HEK293T (cell line): ENCODE measurements at regions not wholly inside any gene's neighbourhood (a gene's known extent, or its start where the extent isn't known, plus 50 kb on each side); places are given as distances from the start of the nearest gene placed in this dataset.

Experiments used
- ARNT ChIP-seq: fragments of 450-650 bp; IDR thresholded peaks from 2 replicates; pipeline ENCODE4 v1.6.1; 2017; ENCODE audit warnings: mild to moderate bottlenecking
- BHLHE40 ChIP-seq: fragments of 450-650 bp; IDR thresholded peaks from 2 replicates; pipeline ENCODE4 v1.6.1; 2016; ENCODE audit warnings: mild to moderate bottlenecking, moderate library complexity, borderline replicate concordance
- ELF4 ChIP-seq: fragments of 450-650 bp; IDR thresholded peaks from 2 replicates; pipeline ENCODE4 v1.6.1; 2017; ENCODE audit warnings: antibody characterized with exemption
- FOXA1 ChIP-seq: fragments of 450-650 bp; IDR thresholded peaks from 2 replicates; pipeline ENCODE4 v1.6.1; 2016; ENCODE audit warnings: mild to moderate bottlenecking
- HDGF ChIP-seq: fragments of 450-650 bp; IDR thresholded peaks from 2 replicates; pipeline ENCODE4 v1.6.1; 2017; ENCODE audit warnings: antibody characterized with exemption, borderline replicate concordance
- L3MBTL2 ChIP-seq: fragments of 450-650 bp; conservative IDR thresholded peaks from 2 replicates; pipeline ENCODE4 v1.6.1; 2016; ENCODE audit warnings: mild to moderate bottlenecking
- NFRKB ChIP-seq: fragments of 450-650 bp; IDR thresholded peaks from 2 replicates; pipeline ENCODE4 v1.6.1; 2016; ENCODE audit warnings: mild to moderate bottlenecking, moderate library complexity
- SP1 ChIP-seq: fragments of 450-650 bp; IDR thresholded peaks from 2 replicates; pipeline ENCODE4 v1.6.1; 2017
- SUZ12 ChIP-seq: fragments of 450-650 bp; IDR thresholded peaks from 2 replicates; pipeline ENCODE4 v1.6.1; 2016; ENCODE audit warnings: mild to moderate bottlenecking
- ZNF384 ChIP-seq: fragments of 450-650 bp; IDR thresholded peaks from 2 replicates; pipeline ENCODE4 v1.6.1; 2016
- TF ChIP-seq, protein P1 (sequence below): fragments of 450-650 bp; IDR thresholded peaks from 2 replicates; pipeline ENCODE4 v1.6.1; 2016

DNA sequence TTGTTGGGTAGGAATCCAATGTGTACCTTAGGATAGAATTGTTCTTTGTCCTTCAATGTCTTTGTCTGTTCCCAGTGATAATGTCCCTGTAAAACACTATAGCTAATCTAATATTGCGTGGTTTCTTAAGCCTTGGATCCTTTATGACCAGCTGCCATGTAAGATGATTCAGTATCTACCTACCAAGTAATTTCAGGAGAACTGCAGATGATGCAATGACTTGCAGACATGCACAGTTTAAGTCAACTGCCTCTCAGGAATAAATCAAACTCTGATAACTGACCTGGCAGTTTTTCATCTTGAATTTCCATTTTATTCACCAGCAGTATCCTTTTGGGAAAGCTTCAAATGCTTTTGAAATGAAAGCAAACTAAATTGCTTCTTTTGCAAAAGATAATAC is 157.8 kb downstream of the TPBG start:
- TF ChIP-seq SUZ12 (no peak), FOXA1 (no peak), ZNF384 (no peak), ELF4 (no peak), L3MBTL2 (no peak), NFRKB (no peak), BHLHE40 (no peak), ARNT (no peak), SP1 (no peak), HDGF (no peak)
- TF ChIP-seq, protein P1, sequence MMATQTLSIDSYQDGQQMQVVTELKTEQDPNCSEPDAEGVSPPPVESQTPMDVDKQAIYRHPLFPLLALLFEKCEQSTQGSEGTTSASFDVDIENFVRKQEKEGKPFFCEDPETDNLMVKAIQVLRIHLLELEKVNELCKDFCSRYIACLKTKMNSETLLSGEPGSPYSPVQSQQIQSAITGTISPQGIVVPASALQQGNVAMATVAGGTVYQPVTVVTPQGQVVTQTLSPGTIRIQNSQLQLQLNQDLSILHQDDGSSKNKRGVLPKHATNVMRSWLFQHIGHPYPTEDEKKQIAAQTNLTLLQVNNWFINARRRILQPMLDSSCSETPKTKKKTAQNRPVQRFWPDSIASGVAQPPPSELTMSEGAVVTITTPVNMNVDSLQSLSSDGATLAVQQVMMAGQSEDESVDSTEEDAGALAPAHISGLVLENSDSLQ: no peak
